KOPT-K1 (cell line): ENCODE measurements at regions not wholly inside any gene's neighbourhood (a gene's known extent, or its start where the extent isn't known, plus 50 kb on each side); places are given as distances from the start of the nearest gene placed in this dataset.
"Not testable (repeated sequence)": the region's sequence is repeated elsewhere in the genome, so short reads cannot be mapped to it uniquely, and the experiment has no call there.

Experiments
- H3K27ac ChIP-seq: fragments of 200-600 bp; sonication (generic); 2 replicates; pipeline ENCODE4 v1.5.1; 2016; ENCODE audit warnings: antibody characterized with exemption, mild to moderate bottlenecking, low read depth, low read length; ENCODE audit not compliant: poor library complexity, severe bottlenecking
- H3K36me3 ChIP-seq: fragments of 200-600 bp; sonication (generic); 2 replicates; pipeline ENCODE4 v1.5.1; 2017; ENCODE audit warnings: antibody characterized with exemption, mild to moderate bottlenecking, low read length, moderate library complexity; ENCODE audit not compliant: insufficient read depth
- H3K9me3 ChIP-seq: fragments of 200-600 bp; sonication (generic); 2 replicates; pipeline ENCODE4 v1.5.1; 2017; ENCODE audit warnings: antibody characterized with exemption, low read length, mild to moderate bottlenecking; ENCODE audit not compliant: insufficient read depth, poor library complexity, severe bottlenecking

GRCh38 chr11:81993755-81994154, 739.9 kb downstream of the FAM181B start:
- Histone ChIP-seq H3K9me3 (no peaks in the 10 kb centered on the region), H3K36me3 (no peaks in the 10 kb centered on the region), H3K27ac (no peak overlapping the region)

- H3K27ac ChIP-seq = no peak overlapping the region
- H3K9me3 ChIP-seq = no peaks in the 10 kb centered on the region
These were observed 742.8 kb downstream of the FAM181B start for GRCh38 chr11:81990659-81991443.

GRCh38 chr11:81989093-81989492, 744.6 kb downstream of the FAM181B start:
- H3K27ac ChIP-seq = no peak overlapping the region
- H3K9me3 ChIP-seq = no peaks in the 10 kb centered on the region

More at GRCh38 chr11:81990659-81991443, 742.8 kb downstream of the FAM181B start:
- H3K36me3 ChIP-seq = no peaks in the 10 kb centered on the region

GRCh38 chr11:81987829-81988472, 745.7 kb downstream of the FAM181B start:
- H3K27ac ChIP-seq = no peak overlapping the region
- H3K36me3 ChIP-seq = no peaks in the 10 kb centered on the region

More at GRCh38 chr11:81989093-81989492, 744.6 kb downstream of the FAM181B start:
- H3K36me3 ChIP-seq = no peaks in the 10 kb centered on the region

GRCh38 chr11:81986556-81987161, 747.0 kb downstream of the FAM181B start:
- H3K36me3 ChIP-seq = no peaks in the 10 kb centered on the region
- H3K9me3 ChIP-seq = no peaks in the 10 kb centered on the region
- no peak overlapping the region for H3K27ac ChIP-seq

More at GRCh38 chr11:81987829-81988472, 745.7 kb downstream of the FAM181B start:
- no peaks in the 10 kb centered on the region for H3K9me3 ChIP-seq

GRCh38 chr11:81979448-81979847, 754.2 kb downstream of the FAM181B start:
- Histone ChIP-seq H3K27ac (no peak overlapping the region), H3K36me3 (no peaks in the 10 kb centered on the region), H3K9me3 (no peaks in the 10 kb centered on the region)

- Histone ChIP-seq H3K9me3 (no peaks in the 10 kb centered on the region), H3K36me3 (no peaks in the 10 kb centered on the region), H3K27ac (no peak overlapping the region)
These were observed 758.3 kb downstream of the FAM181B start for GRCh38 chr11:81975261-81975900.

- Histone ChIP-seq H3K27ac (no peak overlapping the region), H3K9me3 (no peaks in the 10 kb centered on the region), H3K36me3 (no peaks in the 10 kb centered on the region)
These were observed 762.8 kb downstream of the FAM181B start for GRCh38 chr11:81970886-81971285.

GRCh38 chr11:81967242-81967641, 766.4 kb downstream of the FAM181B start:
- Histone ChIP-seq H3K27ac (no peak overlapping the region), H3K9me3 (no peaks in the 10 kb centered on the region), H3K36me3 (no peaks in the 10 kb centered on the region)

GRCh38 chr11:81966340-81966739, 767.3 kb downstream of the FAM181B start:
- Histone ChIP-seq H3K36me3 (no peaks in the 10 kb centered on the region), H3K27ac (no peak overlapping the region), H3K9me3 (no peaks in the 10 kb centered on the region)

- Histone ChIP-seq H3K27ac (no peak overlapping the region), H3K9me3 (no peaks in the 10 kb centered on the region), H3K36me3 (no peaks in the 10 kb centered on the region)
These were observed 770.6 kb downstream of the FAM181B start for GRCh38 chr11:81963018-81963417.

GRCh38 chr11:81960443-81960842, 773.2 kb downstream of the FAM181B start:
- no peaks in the 10 kb centered on the region for H3K36me3 ChIP-seq
- no peak overlapping the region for H3K27ac ChIP-seq
- no peaks in the 10 kb centered on the region for H3K9me3 ChIP-seq

GRCh38 chr11:81959341-81959740, 774.3 kb downstream of the FAM181B start:
- Histone ChIP-seq H3K36me3 (no peaks in the 10 kb centered on the region), H3K27ac (no peak overlapping the region), H3K9me3 (no peaks in the 10 kb centered on the region)

- not testable (repeated sequence) for H3K27ac ChIP-seq, H3K9me3 ChIP-seq
These were observed 779.4 kb downstream of the FAM181B start for GRCh38 chr11:81954301-81954700.

GRCh38 chr11:81946831-81947230, 786.8 kb downstream of the FAM181B start:
- no peaks in the 10 kb centered on the region for H3K36me3 ChIP-seq
- H3K27ac ChIP-seq = no peak overlapping the region
- H3K9me3 ChIP-seq = no peaks in the 10 kb centered on the region

More at GRCh38 chr11:81954301-81954700, 779.4 kb downstream of the FAM181B start:
- not testable (repeated sequence) for H3K36me3 ChIP-seq
